HepG2 (cell line): ENCODE measurements at regions not wholly inside any gene's neighbourhood (a gene's known extent, or its start where the extent isn't known, plus 50 kb on each side); places are given as distances from the start of the nearest gene placed in this dataset.

ENCODE experiments used
- ATAC-seq: fragments of 200-7000 bp; cut with Tn5 transposase; 3 replicates; pipeline ENCODE4 v1.9.1; 2020; ENCODE audit warnings: mild to moderate bottlenecking, moderate library complexity
- BruUV-seq: library from RNA; stranded (reverse); fragments of 400-500 nt; replicated peaks from 2 replicates; lab custom pipeline; 2021; lab: Mats Ljungman, UMichigan
- CTCF ChIA-PET: fragments of 300-600 bp; formaldehyde crosslinking; extraction: SDS; loops from one replicate; lab custom pipeline; 2021; ENCODE audit warnings: low total read pairs, inconsistent platforms, low intra/inter-chr PET ratio; lab: Yijun Ruan, JAX
- POLR2A ChIA-PET: fragments of 350-600 bp; sonication (Branson Sonifier 250); formaldehyde crosslinking; loops from one replicate; lab custom pipeline; 2020; ENCODE audit warnings: antibody characterized with exemption, inconsistent platforms; lab: Yijun Ruan, JAX
- DNase-seq: peaks from one replicate; pipeline ENCODE4 v3.0.0-alpha.2; 2015; ENCODE audit warnings: low spot score
- FAIRE-seq: peaks from 3 replicates; lab custom pipeline; 2011; peaks lifted over from hg19 to GRCh38; lab: Jason Lieb, UNC
- H2AFZ ChIP-seq: one replicate; pipeline ENCODE4 v1.6.1; 2011; ENCODE audit warnings: low read length, inconsistent platforms
- H3K27ac ChIP-seq: fragments of 300-600 bp; 3 replicates; pipeline ENCODE4 v1.8.0; 2011; ENCODE audit warnings: mixed run types, mild to moderate bottlenecking, mixed read lengths, low read length, inconsistent platforms; ENCODE audit not compliant: insufficient read depth; ENCODE audit errors: extremely low read length
- H3K27me3 ChIP-seq, 2 experiments: fragments of 200-600 bp in 1 of 2; 2 replicates in 1 of 2; 3 replicates in 1 of 2; pipeline versions ENCODE4 v1.6.0 to v1.8.0; 2011; ENCODE audit warnings: low read length in 2 of 2, mild to moderate bottlenecking in 2 of 2, moderate library complexity in 2 of 2, inconsistent platforms in 1 of 2; ENCODE audit not compliant: insufficient read depth in 2 of 2, control insufficient read depth in 1 of 2
- H3K36me3 ChIP-seq, 2 experiments: fragments of 200-600 bp in 1 of 2; replicated peaks in 1 of 2; 2 replicates in 1 of 2; 3 replicates in 1 of 2; pipeline versions ENCODE4 v1.5.1 to v1.8.0; 2011; ENCODE audit warnings: low read length in 2 of 2, inconsistent platforms in 1 of 2; ENCODE audit not compliant: insufficient read depth in 2 of 2, control insufficient read depth in 1 of 2
- H3K4me1 ChIP-seq: 2 replicates; pipeline ENCODE4 v1.5.1; 2012; ENCODE audit warnings: low read length, inconsistent platforms; ENCODE audit not compliant: insufficient read depth
- H3K4me2 ChIP-seq: 2 replicates; pipeline ENCODE4 v1.6.0; 2011; ENCODE audit warnings: low read depth, low read length, inconsistent platforms
- H3K4me3 ChIP-seq, 3 experiments: fragments of 200-600 bp in 1 of 3; sonication (generic), shearing (Covaris generic) in 1 of 3; replicated peaks in 1 of 3; 2 replicates each; pipeline ENCODE4 v1.5.1; 2011 to 2016; ENCODE audit warnings: low read length in 3 of 3, inconsistent platforms in 2 of 3, low read depth in 2 of 3, mild to moderate bottlenecking in 2 of 3, control low read depth in 1 of 3, mixed read lengths in 1 of 3; ENCODE audit not compliant: insufficient read depth in 1 of 3
- H3K79me2 ChIP-seq: one replicate; pipeline ENCODE4 v1.6.1; 2011; ENCODE audit warnings: low read length, inconsistent platforms; ENCODE audit not compliant: insufficient read depth
- H3K9ac ChIP-seq: 2 replicates; pipeline ENCODE4 v1.6.0; 2011; ENCODE audit warnings: mild to moderate bottlenecking, low read depth, low read length, inconsistent platforms; ENCODE audit not compliant: insufficient read depth
- H3K9me3 ChIP-seq: 2 replicates; pipeline ENCODE4 v1.5.1; 2012; ENCODE audit warnings: mild to moderate bottlenecking, low read length
- H4K20me1 ChIP-seq: 2 replicates; pipeline ENCODE4 v1.6.0; 2011; ENCODE audit warnings: inconsistent platforms, mild to moderate bottlenecking, low read length, moderate library complexity; ENCODE audit not compliant: insufficient read depth
- CEBPG ChIP-seq: IDR thresholded peaks from 2 replicates; pipeline ENCODE4 v1.6.1; 2016
- DNMT1 ChIP-seq: sonication (generic); formaldehyde crosslinking; IDR thresholded peaks from 2 replicates; pipeline ENCODE4 v1.5.1; 2020; ENCODE audit warnings: mild to moderate bottlenecking, missing genetic modification reagents
- ELF4 ChIP-seq: sonication (generic); formaldehyde crosslinking; IDR thresholded peaks from 2 replicates; pipeline ENCODE4 v1.5.0; 2020; ENCODE audit warnings: missing genetic modification reagents, mild to moderate bottlenecking, moderate library complexity, borderline replicate concordance
- FOSL1 ChIP-seq: sonication (generic); formaldehyde crosslinking; IDR thresholded peaks from 2 replicates; pipeline ENCODE4 v1.9.0; 2021; ENCODE audit warnings: missing genetic modification reagents, borderline replicate concordance
- FOSL2 ChIP-seq: sonication (generic); formaldehyde crosslinking; IDR thresholded peaks from 2 replicates; pipeline ENCODE4 v1.4.0; 2020; ENCODE audit warnings: missing genetic modification reagents
- GABPA ChIP-seq, 2 experiments: IDR thresholded peaks; 2 replicates each; pipeline ENCODE4 v1.6.1; 2011 to 2016; ENCODE audit warnings: low read depth in 2 of 2, low read length in 1 of 2, missing biosample characterization in 1 of 2, missing genetic modification characterization in 1 of 2
- LCORL ChIP-seq, 2 experiments: fragments of 450-650 bp in 1 of 2; sonication (generic) in 1 of 2; formaldehyde crosslinking in 1 of 2; IDR thresholded peaks; 2 replicates each; pipeline versions ENCODE4 v1.5.0 to v1.6.1; 2017 to 2020; ENCODE audit warnings: antibody characterized with exemption in 1 of 2, missing genetic modification reagents in 1 of 2
- PPARG ChIP-seq: conservative IDR thresholded peaks from 2 replicates; pipeline ENCODE4 v1.6.1; 2016; ENCODE audit warnings: missing biosample characterization, missing genetic modification reagents
- RARA ChIP-seq: IDR thresholded peaks from 2 replicates; pipeline ENCODE4 v1.6.1; 2016; ENCODE audit warnings: missing genetic modification reagents, missing compliant biosample characterization
- RNF2 ChIP-seq: fragments of 450-650 bp; conservative IDR thresholded peaks from 2 replicates; pipeline ENCODE4 v1.6.1; 2016; ENCODE audit warnings: low read depth
- RXRA ChIP-seq: sonication (generic); formaldehyde crosslinking; IDR thresholded peaks from 2 replicates; pipeline ENCODE4 v1.5.1; 2020; ENCODE audit warnings: missing genetic modification reagents
- TERF1 ChIP-seq: sonication (generic); formaldehyde crosslinking; IDR thresholded peaks from 2 replicates; pipeline ENCODE4 v1.8.0; 2022; ENCODE audit warnings: mild to moderate bottlenecking, missing genetic modification reagents, moderate library complexity
- ZNF678 ChIP-seq: sonication (generic); formaldehyde crosslinking; IDR thresholded peaks from 2 replicates; pipeline ENCODE4 v1.4.0; 2020; ENCODE audit warnings: mild to moderate bottlenecking, missing genetic modification reagents
- ZNF761 ChIP-seq: sonication (generic); formaldehyde crosslinking; conservative IDR thresholded peaks from 2 replicates; pipeline ENCODE4 v1.4.0; 2020; ENCODE audit warnings: mild to moderate bottlenecking, missing genetic modification reagents
- WGBS: methylation state at CpG from one replicate; pipeline ENCODE4 v1.1.6; 2017; ENCODE audit warnings: low lambda C conversion rate; 5-methylcytosine and 5-hydroxymethylcytosine counted together
- in situ Hi-C: cut with HindIII; loops from 2 replicates; pipeline ENCODE4 v1.10.0; 2017; ENCODE audit warnings: low pct_unique_long_range_greater_than_20kb; ENCODE audit not compliant: extremely low pct_ligation_motif_present
- intact Hi-C: fragments of 100-400 bp; cut with micrococcal nuclease; formaldehyde crosslinking; loops from one replicate; pipeline ENCODE4 v1.10.0; 2022; ENCODE audit not compliant: unreplicated experiment
- TF ChIP-seq, protein P1 (sequence below): IDR thresholded peaks from 2 replicates; pipeline ENCODE4 v1.4.0; 2020; ENCODE audit warnings: mild to moderate bottlenecking, missing genetic modification reagents
- TF ChIP-seq, protein P2 (sequence below): sonication (generic); formaldehyde crosslinking; IDR thresholded peaks from 2 replicates; pipeline ENCODE4 v1.4.0; 2020; ENCODE audit warnings: mild to moderate bottlenecking, missing genetic modification reagents
- TF ChIP-seq, protein P3 (sequence below): sonication (generic); formaldehyde crosslinking; IDR thresholded peaks from 2 replicates; pipeline ENCODE4 v1.5.1; 2020; ENCODE audit warnings: mild to moderate bottlenecking, missing genetic modification reagents, borderline replicate concordance

GRCh38 chr20:36085686-36086267 is 68.8 kb upstream of the EPB41L1 start:
- peak; percentile 43 for FAIRE-seq
- TF ChIP-seq PPARG (CRISPR knock-in tag) (no peak), RARA (CRISPR knock-in tag) (peak; percentile 83), TERF1 (no peak), RNF2 (0 out of 2 replicates have a peak, but pooled peaks have one; percentile 18), LCORL (IDR thresholded peaks at IDR 0.05) (no peak), LCORL (CRISPR knock-in tag; IDR thresholded peaks at IDR 0.05) (peak; percentile 60; the same call in 1 of the 2 replicates), FOSL1 (CRISPR knock-in tag) (peak; percentile 45; the same call in 1 of the 2 replicates), RXRA (peak; percentile 56; the same call in 1 of the 2 replicates), ZNF678 (CRISPR knock-in tag) (no peak), FOSL2 (peak; percentile 96), DNMT1 (CRISPR knock-in tag) (no peak), ZNF761 (CRISPR knock-in tag) (no peak), CEBPG (CRISPR knock-in tag) (no peak), ELF4 (CRISPR knock-in tag) (no peak), GABPA (IDR thresholded peaks at IDR 0.05; ENCODE audit: low read depth, low read length) (no peak), GABPA (CRISPR knock-in tag; IDR thresholded peaks at IDR 0.05; ENCODE audit: low read depth) (no peak)
- TF ChIP-seq, protein P1, sequence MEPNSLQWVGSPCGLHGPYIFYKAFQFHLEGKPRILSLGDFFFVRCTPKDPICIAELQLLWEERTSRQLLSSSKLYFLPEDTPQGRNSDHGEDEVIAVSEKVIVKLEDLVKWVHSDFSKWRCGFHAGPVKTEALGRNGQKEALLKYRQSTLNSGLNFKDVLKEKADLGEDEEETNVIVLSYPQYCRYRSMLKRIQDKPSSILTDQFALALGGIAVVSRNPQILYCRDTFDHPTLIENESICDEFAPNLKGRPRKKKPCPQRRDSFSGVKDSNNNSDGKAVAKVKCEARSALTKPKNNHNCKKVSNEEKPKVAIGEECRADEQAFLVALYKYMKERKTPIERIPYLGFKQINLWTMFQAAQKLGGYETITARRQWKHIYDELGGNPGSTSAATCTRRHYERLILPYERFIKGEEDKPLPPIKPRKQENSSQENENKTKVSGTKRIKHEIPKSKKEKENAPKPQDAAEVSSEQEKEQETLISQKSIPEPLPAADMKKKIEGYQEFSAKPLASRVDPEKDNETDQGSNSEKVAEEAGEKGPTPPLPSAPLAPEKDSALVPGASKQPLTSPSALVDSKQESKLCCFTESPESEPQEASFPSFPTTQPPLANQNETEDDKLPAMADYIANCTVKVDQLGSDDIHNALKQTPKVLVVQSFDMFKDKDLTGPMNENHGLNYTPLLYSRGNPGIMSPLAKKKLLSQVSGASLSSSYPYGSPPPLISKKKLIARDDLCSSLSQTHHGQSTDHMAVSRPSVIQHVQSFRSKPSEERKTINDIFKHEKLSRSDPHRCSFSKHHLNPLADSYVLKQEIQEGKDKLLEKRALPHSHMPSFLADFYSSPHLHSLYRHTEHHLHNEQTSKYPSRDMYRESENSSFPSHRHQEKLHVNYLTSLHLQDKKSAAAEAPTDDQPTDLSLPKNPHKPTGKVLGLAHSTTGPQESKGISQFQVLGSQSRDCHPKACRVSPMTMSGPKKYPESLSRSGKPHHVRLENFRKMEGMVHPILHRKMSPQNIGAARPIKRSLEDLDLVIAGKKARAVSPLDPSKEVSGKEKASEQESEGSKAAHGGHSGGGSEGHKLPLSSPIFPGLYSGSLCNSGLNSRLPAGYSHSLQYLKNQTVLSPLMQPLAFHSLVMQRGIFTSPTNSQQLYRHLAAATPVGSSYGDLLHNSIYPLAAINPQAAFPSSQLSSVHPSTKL (CRISPR knock-in tag), result 0 out of 2 replicates have a peak, but pooled peaks have one; percentile 10
- TF ChIP-seq, protein P2, sequence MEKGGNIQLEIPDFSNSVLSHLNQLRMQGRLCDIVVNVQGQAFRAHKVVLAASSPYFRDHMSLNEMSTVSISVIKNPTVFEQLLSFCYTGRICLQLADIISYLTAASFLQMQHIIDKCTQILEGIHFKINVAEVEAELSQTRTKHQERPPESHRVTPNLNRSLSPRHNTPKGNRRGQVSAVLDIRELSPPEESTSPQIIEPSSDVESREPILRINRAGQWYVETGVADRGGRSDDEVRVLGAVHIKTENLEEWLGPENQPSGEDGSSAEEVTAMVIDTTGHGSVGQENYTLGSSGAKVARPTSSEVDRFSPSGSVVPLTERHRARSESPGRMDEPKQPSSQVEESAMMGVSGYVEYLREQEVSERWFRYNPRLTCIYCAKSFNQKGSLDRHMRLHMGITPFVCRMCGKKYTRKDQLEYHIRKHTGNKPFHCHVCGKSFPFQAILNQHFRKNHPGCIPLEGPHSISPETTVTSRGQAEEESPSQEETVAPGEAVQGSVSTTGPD (CRISPR knock-in tag), result no peak
- TF ChIP-seq, protein P3, sequence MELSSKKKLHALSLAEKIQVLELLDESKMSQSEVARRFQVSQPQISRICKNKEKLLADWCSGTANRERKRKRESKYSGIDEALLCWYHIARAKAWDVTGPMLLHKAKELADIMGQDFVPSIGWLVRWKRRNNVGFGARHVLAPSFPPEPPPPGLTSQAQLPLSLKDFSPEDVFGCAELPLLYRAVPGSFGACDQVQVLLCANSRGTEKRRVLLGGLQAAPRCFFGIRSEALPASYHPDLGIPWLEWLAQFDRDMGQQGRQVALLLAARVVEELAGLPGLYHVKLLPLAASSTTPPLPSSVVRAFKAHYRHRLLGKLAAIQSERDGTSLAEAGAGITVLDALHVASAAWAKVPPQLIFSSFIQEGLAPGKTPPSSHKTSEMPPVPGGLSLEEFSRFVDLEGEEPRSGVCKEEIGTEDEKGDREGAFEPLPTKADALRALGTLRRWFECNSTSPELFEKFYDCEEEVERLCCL (CRISPR knock-in tag), result no peak

More at GRCh38 chr20:36085686-36086267, 68.8 kb upstream of the EPB41L1 start:
- Histone ChIP-seq H3K4me1 (peaks cover 24% of the 10 kb centered on the region), H4K20me1 (no peaks in the 10 kb centered on the region), H3K27ac (no peak overlapping the region), H3K4me3 (no peak overlapping the region), H3K79me2 (no peaks in the 10 kb centered on the region), H3K36me3 (no peaks in the 10 kb centered on the region), H3K27me3 (peaks cover 1 to 13% of the 10 kb centered on the region in 2 experiments; a peak in 3 of 5 replicates), H3K4me2 (no peak overlapping the region), H3K9ac (no peak overlapping the region), H3K9me3 (peaks cover 5% of the 10 kb centered on the region; the same call in 1 of the 2 replicates), H2AFZ (no peak overlapping the region)
- ChIA-PET POLR2A (interaction anchor here (0.6 to 1.4 kb wide), 5 partner anchors 10 to 42 kb away, joined by 3 read pairs; no protein-coding TSS in a partner anchor), CTCF (no interaction called here)
- no TSS peak for BruUV-seq
- 0% methylated on average over 3 of the region's 3 CpGs for WGBS
- peak; percentile 89 for ATAC-seq
- intact Hi-C loops, result no loop called here
- DNase-seq, result peak; percentile 72
- in situ Hi-C loops, result no loop called here
